H1 (cell line): ENCODE measurements at regions not wholly inside any gene's neighbourhood (a gene's known extent, or its start where the extent isn't known, plus 50 kb on each side); places are given as distances from the start of the nearest gene placed in this dataset.

Source experiments
- ASH2L ChIP-seq: fragments of 200-600, 300-600 bp; sonication (generic); IDR thresholded peaks from one replicate; pipeline ENCODE4 v1.7.1; 2017; ENCODE audit warnings: low read length
- CEBPB ChIP-seq: IDR thresholded peaks from 2 replicates; pipeline ENCODE4 v1.6.1; 2012; ENCODE audit warnings: low read depth, low read length
- CHD2 ChIP-seq: IDR thresholded peaks from 2 replicates; pipeline ENCODE4 v1.6.1; 2012; ENCODE audit warnings: low read length, improper control_type of control experiment
- EP300 ChIP-seq, 2 experiments: IDR thresholded peaks; 1 replicate in 1 of 2; 2 replicates in 1 of 2; pipeline ENCODE4 v1.6.1; 2011 to 2012; ENCODE audit warnings: low read depth in 2 of 2, low read length in 2 of 2, mild to moderate bottlenecking in 2 of 2, borderline replicate concordance in 1 of 2, inconsistent platforms in 1 of 2, moderate library complexity in 1 of 2
- POLR2A ChIP-seq, 2 experiments: IDR thresholded peaks; 1 replicate in 1 of 2; 2 replicates in 1 of 2; pipeline ENCODE4 v1.6.1; 2011; ENCODE audit warnings: low read depth in 2 of 2, low read length in 2 of 2, mild to moderate bottlenecking in 2 of 2; ENCODE audit errors: control extremely low read depth in 1 of 2
- RAD21 ChIP-seq, 2 experiments: IDR thresholded peaks in 1 of 2; conservative IDR thresholded peaks in 1 of 2; 2 replicates each; pipeline ENCODE4 v1.6.1; 2011; ENCODE audit warnings: low read depth in 2 of 2, low read length in 2 of 2, improper control_type of control experiment in 1 of 2, inconsistent platforms in 1 of 2, mild to moderate bottlenecking in 1 of 2, moderate library complexity in 1 of 2
- RFX5 ChIP-seq: IDR thresholded peaks from 2 replicates; pipeline ENCODE4 v1.6.1; 2011; ENCODE audit warnings: low read depth, low read length, improper control_type of control experiment, borderline replicate concordance
- SUZ12 ChIP-seq: fragments of 200-600 bp; sonication (generic); IDR thresholded peaks from 2 replicates; pipeline ENCODE4 v1.6.1; 2012; ENCODE audit warnings: mild to moderate bottlenecking, inconsistent platforms, low read length, moderate library complexity, mixed read lengths
- TF ChIP-seq, protein P1 (sequence below): IDR thresholded peaks from 2 replicates; pipeline ENCODE4 v1.6.1; 2012; ENCODE audit warnings: low read length, inconsistent platforms
- TF ChIP-seq, protein P2 (sequence below), 3 experiments: IDR thresholded peaks; 1 replicate in 2 of 3; 2 replicates in 1 of 3; pipeline versions ENCODE4 v1.5.1 to v1.6.1; 2011; ENCODE audit warnings: low read length in 3 of 3, mild to moderate bottlenecking in 3 of 3, inconsistent platforms in 2 of 3, low read depth in 1 of 3, moderate library complexity in 1 of 3; ENCODE audit not compliant: insufficient read depth in 1 of 3; ENCODE audit errors: control extremely low read depth in 1 of 3

DNA sequence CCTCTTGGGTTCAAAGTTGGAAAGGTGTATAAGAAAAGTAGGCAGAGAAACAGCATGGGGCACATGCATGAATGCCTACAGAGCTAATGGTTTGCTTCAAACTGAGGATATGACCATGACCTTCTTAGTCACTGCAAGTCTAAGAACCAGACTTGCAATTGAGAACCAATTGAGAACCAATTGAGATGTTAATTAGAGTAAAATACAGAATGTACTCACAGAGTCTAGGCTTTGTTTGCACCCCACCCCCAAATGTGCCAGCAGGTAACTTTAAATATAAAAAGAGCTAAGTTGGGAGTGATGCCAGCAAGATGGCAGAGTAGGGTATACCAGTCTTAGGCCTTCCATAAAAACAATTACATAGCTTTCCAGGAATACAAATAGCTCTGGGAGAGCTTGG is 227.3 kb upstream of the ALG10 start:
- TF ChIP-seq POLR2A (IDR thresholded peaks at IDR 0.05; ENCODE audit: control extremely low read depth in 1 of 2, low read depth in 2 of 2, low read length in 2 of 2) (no peak), RAD21 (IDR thresholded peaks at IDR 0.05 in 1 of 2, conservative IDR thresholded peaks at IDR 0.05 in 1 of 2; ENCODE audit: low read depth in 2 of 2, low read length in 2 of 2) (no peak), CHD2 (no peak), ASH2L (no peak), RFX5 (no peak), SUZ12 (no peak), CEBPB (no peak), EP300 (IDR thresholded peaks at IDR 0.05; ENCODE audit: borderline replicate concordance in 1 of 2, low read depth in 2 of 2, low read length in 2 of 2) (no peak)
- TF ChIP-seq, protein P1, sequence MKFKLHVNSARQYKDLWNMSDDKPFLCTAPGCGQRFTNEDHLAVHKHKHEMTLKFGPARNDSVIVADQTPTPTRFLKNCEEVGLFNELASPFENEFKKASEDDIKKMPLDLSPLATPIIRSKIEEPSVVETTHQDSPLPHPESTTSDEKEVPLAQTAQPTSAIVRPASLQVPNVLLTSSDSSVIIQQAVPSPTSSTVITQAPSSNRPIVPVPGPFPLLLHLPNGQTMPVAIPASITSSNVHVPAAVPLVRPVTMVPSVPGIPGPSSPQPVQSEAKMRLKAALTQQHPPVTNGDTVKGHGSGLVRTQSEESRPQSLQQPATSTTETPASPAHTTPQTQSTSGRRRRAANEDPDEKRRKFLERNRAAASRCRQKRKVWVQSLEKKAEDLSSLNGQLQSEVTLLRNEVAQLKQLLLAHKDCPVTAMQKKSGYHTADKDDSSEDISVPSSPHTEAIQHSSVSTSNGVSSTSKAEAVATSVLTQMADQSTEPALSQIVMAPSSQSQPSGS, result no peak
- TF ChIP-seq, protein P2, sequence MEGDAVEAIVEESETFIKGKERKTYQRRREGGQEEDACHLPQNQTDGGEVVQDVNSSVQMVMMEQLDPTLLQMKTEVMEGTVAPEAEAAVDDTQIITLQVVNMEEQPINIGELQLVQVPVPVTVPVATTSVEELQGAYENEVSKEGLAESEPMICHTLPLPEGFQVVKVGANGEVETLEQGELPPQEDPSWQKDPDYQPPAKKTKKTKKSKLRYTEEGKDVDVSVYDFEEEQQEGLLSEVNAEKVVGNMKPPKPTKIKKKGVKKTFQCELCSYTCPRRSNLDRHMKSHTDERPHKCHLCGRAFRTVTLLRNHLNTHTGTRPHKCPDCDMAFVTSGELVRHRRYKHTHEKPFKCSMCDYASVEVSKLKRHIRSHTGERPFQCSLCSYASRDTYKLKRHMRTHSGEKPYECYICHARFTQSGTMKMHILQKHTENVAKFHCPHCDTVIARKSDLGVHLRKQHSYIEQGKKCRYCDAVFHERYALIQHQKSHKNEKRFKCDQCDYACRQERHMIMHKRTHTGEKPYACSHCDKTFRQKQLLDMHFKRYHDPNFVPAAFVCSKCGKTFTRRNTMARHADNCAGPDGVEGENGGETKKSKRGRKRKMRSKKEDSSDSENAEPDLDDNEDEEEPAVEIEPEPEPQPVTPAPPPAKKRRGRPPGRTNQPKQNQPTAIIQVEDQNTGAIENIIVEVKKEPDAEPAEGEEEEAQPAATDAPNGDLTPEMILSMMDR (IDR thresholded peaks at IDR 0.05; ENCODE audit: control extremely low read depth in 1 of 3, insufficient read depth in 1 of 3, low read depth in 1 of 3, low read length in 3 of 3), result no peak
